ENCODE measurements at regions not wholly inside any gene's neighbourhood (a gene's known extent, or its start where the extent isn't known, plus 50 kb on each side); places are given as distances from the start of the nearest gene placed in this dataset.
"Not testable (repeated sequence)": the region's sequence is repeated elsewhere in the genome, so short reads cannot be mapped to it uniquely, and the experiment has no call there.

- not testable (repeated sequence) for TF ChIP-seq POLR2A, CTCF (IDR thresholded peaks at IDR 0.05)
These were observed 168.6 kb downstream of the ALDH1A2 start for GRCh38 chr15:57896899-57897298.
